HG02763 (cell line): ENCODE measurements at regions not wholly inside any gene's neighbourhood (a gene's known extent, or its start where the extent isn't known, plus 50 kb on each side); places are given as distances from the start of the nearest gene placed in this dataset.
A peak's percentile ranks its signal among the peaks of the same experiment; 100 is the strongest.
"Not testable (repeated sequence)": the region's sequence is repeated elsewhere in the genome, so short reads cannot be mapped to it uniquely, and the experiment has no call there.

Experiments
- ATAC-seq: cut with Tn5 transposase; IDR thresholded peaks from one replicate; pipeline ENCODE4 v1.9.1; 2021; ENCODE audit warnings: mild to moderate bottlenecking, moderate library complexity; ENCODE audit not compliant: unreplicated experiment

DNA sequence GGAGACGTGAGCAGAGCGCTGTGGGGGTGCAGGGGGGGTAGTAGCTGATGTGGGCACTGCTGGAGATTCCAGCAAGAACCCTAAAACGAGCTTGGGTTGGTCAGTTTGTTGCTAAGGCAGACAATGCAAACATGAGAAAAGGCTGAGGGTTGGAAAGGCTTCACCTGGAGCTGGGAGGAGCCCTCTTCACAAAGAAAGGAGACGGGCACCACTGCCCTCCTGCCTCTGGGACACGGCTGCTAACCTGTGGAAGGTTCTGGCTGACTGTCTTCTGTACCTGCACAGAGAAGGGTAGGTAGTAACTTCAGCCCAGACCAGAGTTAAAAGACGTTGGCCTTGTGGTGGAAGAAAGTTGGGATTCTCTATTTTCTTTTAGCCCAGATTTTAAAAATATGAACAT, 108.7 kb downstream of the SUCLA2 start:
- no peak for ATAC-seq

DNA sequence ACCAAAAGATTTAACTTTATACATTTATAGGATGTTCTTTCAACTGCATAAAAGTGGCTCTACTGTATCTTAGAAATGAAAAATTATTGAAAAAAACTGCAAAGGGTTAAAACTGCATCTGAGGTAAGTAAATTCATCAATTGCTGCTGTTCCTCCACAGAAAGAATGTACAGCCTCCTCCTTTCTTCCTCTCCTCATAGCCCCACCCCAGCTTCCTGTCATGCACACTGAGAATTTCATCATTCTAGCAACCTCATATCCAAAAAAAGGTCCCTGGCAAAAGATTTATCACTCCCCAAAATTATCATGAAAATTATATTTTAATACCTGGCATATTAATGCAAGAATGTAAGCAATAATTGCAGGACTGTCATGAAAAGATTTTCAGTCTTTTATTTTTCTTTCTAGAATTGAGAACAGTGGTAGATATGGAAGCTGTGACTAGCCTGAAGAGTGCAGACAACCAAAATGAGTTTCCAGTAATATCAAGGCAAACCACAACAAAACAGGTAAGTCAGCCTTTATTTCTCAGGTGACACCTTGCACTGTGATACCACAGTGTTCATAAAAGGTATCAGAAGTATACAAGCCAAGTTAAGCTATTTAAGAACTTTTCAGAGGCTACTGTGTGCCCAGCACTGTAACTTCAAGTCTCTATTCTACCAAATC, 110.8 kb downstream of the SUCLA2 start:
- no peak for ATAC-seq

DNA sequence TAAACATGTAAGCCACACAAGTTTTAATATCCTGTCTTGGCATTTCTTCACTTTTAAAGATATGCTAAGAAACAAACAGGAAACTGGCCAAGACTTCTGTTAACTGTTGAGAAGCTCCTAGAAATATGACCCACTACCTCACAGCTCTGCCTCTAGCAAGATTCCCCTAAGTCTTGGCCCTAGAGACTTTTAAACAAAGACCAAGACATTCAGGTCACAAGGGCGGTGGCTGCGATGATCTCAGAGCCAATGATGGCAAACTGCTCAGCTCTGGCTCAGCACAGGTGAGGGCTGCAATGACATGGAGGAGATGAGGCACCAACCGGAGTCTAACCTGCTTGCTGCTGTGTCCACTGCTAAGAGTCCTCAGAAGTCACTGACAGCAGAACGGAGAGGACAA, 114.8 kb downstream of the SUCLA2 start:
- ATAC-seq, result no peak

DNA sequence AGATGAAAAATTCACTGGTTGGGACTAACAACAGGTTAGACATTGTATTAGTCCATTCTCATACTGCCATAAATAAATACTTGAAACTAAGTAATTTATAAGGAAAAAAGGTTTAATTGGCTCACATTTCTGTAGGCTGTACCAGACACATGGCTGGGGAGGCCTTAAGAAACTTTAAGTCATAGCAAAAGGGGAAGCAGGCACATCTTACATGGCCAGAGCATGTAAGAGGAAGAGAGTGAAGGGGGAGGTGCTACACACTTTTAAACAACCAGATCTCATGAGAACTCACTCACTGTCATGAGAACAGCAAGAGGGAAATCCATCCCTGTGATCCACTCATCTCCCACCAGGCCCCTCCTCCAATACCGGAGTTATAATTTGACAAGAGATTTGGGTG, 125.9 kb downstream of the SUCLA2 start:
- no peak for ATAC-seq

DNA sequence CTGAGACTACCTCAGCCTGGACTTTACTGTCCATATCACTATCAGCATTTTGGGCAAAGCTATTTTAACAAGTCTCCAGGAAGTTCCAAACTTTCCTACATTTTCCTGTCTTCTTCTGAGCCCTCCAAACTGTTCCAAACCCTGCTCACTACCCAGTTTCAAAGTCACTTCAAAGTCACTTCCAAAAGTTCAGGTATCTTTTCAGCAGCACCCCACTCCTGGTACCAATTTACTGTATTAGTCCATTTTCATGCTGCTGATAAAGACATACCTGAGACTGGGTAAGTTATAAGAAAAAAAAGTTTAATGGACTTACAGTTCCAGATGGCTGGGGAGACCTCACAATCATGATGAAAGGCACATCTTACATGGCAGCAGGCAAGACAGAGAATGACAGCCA, 127.1 kb downstream of the SUCLA2 start:
- not testable (repeated sequence) for ATAC-seq

DNA sequence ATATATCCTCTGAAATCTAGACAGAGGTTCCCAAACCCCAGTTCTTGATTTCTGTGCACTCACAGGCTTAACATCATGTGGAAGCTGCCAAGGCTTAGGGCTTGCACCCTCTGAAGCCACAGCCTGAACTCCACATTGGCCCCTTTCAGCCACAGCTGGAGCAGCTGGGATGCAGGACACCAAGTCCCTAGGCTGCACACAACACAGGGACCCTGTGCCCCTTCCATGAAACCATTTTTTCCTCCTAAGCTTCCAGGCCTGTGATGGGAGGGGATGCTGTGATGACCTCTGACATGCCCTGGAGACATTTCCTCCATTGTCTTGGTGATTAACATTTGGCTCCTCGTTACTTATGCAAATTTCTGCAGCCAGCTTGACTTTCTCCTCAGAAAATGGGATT, 127.8 kb downstream of the SUCLA2 start:
- ATAC-seq, result not testable (repeated sequence)

DNA sequence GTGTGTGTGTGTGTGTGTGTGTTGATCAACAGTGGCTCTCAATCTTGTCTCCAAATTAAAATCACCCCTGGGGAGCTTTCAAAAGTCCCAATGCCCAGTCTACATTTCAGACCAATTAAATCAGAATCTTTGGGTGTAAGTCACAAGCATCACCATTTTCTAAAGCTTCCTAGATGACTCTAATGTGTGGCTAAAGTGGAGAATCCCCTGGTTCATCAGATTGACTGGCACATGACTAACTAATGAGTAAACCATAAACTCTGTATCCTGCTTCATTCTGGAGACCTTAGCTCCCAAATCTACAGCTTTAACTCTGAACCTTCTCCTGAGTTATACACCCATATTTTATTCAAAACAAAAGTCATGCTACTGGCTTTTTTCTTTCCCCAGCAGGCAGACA, 131.3 kb downstream of the SUCLA2 start:
- ATAC-seq, result no peak

DNA sequence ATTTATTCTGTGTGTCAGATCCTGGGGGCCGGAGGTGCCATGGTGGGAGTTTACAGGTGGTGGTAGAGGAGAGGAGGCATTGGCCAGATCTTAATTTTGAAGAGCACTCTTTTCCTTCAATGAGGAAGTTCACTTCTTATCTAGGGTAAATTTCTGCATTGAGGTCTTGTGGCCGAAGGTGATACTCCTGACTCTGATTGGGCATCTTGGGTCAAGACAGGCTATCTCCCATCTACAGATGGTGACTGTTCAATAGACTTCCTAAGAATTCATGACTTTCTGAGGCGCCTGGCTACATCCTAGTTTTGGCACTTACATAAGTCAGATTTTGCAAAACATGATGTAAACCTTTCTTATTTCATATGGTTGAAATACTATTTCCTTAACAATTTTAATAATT, 135.2 kb downstream of the SUCLA2 start:
- ATAC-seq, result no peak

DNA sequence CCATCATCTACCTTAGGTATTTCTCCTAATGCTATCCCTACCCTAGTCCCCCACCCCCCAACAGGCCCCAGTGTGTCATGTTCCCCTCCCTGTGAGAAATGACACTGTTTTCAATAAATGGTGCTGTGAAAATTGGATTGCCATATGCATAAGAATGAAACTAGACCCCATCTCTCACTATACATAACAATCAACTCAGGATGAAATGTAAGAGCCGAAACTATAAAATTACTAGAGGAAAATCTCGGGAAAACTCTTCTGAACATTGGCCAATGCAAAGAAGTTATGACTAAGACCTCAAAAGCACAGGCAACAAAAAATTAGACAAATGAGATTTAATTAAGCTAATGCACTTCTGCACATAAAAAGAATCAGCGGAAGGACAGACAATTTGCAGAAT, 138.2 kb downstream of the SUCLA2 start:
- ATAC-seq, result no peak

DNA sequence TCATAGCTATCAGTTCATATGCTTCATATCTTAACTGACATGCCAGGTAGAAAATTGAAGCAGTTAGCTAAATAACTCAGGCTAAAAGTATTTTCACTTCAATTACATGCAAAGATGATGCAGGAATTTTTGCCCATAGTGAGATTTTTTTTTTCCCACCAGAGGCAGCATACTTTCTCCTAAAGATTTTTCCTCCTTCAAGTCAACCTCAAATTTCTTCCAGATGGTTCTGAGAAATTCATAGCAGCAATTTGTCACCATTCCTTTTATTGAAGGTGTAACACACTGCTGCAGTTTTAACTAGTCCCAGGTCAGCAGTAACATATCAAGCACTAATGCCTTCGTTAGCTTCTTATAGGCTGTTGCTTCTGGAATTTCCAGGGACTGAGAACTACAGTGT, 141.9 kb downstream of the SUCLA2 start:
- no peak for ATAC-seq

DNA sequence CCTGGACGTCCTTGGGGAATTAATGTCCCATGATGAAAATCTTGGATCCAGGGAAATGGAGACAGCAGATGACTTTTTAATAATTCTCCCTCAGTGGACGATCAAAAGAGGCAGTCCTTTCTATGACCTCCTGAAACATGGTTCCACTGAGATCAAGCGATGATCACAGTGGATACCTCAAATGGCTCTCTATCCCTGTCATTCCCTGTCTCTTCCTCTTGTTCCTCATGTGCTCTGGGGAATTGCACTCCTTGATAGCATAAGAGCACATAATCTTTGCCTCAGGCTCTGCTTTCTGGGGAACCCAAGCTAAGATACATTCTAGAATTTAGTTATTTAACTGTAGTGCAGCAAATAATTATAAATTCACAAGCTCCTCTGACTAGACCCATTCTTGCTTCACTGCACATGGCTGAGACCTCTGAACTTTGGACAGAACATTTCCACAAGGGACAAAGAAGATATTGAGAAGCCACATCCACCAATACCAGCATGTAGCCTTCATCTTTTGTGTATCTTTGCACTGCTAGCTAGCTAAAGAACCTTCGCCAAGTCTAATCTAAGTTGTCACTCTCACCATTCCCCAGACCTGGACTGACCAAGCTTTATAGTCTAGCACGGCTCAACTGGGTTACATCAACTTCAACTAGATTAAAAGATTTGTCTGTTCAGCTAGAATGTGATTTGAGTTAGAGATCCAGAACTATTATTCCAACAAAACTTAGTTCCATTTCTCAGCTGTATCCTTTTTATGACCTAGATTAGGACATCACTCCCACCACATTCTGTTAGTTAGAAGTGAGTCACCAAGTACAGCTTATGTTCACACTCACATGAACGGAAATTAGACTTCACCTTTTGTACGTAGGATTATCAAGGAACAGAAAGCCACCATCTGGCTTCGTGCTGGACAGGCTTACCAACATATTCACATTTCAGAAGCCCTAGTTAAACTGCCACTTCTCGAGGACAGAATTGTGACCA, 142.7 kb downstream of the SUCLA2 start:
- no peak for ATAC-seq

DNA sequence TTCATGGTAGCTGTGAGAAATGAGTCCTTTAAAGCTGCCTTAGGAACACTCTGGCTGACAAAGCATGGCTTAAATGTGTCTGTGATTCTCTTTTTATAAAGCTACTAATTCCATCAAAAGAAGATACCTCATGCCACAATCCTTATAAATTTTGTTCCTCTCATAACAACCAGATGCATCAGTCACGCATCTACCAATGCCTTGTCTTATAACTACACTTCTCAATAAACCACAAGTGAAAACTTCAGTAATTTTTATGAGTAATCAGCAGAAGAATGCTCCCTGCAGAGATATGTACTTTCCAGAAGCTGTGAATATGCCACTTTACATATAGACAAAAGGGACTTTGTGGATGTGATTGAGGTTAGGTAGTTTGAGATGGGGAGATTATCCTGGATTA, 147.8 kb downstream of the SUCLA2 start:
- no peak for ATAC-seq

DNA sequence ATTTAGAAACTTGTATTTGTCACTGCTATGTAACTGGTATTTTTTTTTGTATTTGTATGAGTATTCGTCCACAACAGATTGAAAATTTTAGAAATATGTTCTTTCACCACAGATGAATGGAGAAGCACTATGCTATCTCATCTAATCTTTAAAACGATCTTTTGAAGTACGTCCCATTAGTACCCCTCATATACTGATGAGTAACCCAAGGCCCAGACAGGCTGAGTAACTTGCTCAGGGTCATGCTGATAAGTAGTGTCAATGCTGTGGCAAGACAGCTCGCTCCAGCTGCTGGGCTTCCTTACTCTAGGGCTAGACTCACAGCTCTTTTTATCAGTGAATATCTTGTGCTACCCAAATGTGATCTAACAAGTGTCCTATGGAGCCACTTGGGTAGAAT, 154.2 kb downstream of the SUCLA2 start:
- ATAC-seq, result no peak

DNA sequence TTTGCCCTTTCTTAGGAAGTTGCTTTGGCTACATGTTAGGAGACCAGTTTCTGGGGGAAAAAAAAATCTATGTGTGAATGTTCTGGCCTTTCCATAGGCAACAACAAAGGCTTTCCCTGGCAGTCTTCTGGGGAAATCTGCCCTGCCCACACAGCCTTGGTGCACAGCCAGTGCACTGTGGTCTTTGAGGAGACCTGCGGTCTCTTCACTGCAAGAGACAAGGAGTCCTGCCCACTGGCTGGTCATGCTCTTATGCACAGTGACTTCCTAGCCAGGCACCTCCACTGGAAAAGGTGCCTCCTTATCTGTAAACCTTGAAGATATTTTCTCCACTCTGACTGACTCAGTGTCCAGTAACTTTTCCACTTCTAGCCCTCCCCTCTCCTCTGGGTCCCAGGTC, 155.1 kb downstream of the SUCLA2 start:
- no peak for ATAC-seq

DNA sequence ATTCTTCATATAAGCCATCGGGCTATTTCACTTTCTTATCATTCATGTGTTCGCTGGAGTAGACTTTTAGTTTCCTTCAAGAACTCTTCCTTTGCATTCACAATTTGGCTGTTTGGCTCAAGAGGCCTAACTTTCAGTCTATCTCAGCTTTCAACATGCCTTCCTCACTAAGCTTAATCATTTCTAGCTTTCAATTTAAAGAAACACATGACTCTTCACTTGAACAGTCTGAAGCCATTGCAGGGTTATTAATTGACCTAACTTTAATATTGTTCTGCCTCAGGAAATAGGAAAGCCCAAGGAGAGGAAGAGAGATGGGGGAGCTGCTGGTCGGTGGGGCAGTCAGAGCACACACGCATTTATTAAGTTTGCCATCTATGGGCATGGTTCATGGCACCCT, 158.1 kb downstream of the SUCLA2 start:
- peak; percentile 48 for ATAC-seq

DNA sequence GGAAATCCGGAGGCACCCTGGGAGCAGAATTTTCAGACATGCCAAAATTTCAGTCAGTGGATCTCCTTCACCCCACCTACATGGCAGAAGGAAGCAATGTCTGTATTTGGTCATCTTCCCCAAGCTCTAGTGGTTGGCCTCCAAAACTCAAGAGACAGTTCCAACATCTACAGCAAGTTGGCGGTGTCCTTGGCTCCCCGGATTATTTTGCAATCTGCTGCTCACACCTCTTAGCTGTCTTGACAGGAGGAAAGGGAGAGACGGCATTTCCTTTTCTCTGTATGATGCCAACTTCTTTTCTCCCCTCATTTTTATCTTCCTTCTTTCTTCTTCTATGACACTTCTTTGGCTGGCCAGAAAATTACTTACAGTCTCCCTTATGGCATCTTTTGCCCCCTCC, 159.9 kb downstream of the SUCLA2 start:
- no peak for ATAC-seq

DNA sequence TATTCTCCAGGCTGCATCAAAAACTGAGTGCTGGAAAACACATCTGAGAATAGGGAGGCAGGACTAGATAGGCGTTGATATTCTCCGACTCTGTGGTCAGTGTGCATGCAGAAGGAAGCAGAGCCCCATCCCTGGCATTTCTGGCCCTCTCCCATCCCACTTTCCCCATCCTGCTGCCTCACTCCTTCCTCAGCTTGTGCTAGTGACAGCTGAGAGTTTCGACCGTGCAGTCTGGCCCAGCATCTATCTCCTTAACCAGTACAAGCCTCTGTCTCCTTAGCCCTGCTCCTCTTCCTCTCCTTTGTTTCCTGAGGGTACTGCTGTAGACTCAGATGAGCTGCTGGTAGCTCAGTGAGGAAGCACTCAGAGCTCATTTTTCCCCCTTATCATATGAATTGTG, 163.2 kb downstream of the SUCLA2 start:
- ATAC-seq, result no peak

DNA sequence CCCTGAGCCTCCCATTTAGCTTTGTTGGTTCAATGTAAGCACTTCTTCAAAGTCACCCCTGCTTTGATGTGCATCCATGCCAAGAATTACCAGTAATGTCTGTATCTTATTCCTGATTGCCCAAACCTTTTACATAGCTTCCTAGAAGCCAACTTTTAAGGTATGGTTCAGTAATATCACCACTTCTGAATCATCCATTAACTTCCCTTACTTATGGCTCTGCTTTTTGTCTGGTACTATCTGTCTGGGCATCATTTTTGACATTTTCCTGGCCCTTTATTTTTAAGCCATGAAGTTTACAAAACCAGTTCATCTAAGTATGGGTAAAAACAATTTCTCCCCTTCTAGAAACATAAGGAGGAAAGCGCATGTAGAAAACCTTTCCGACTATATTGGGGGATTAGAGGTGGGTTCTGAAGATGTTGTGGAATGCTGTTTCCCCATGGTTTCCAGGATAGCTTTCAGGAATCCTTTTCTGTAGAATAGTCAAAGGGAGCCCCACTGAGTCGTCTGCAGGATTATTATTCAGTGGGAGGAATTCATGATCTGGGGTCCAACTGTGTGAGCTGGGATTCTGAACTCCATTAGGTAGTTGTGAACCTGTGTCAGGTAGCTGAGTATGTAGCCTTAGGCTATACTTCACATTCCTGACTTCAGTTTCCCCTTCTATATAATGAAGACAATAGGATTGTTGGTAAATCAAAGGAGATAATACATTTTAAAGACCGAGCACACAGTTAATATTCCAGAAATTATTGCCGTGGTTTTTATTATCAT, 163.8 kb downstream of the SUCLA2 start:
- no peak for ATAC-seq

DNA sequence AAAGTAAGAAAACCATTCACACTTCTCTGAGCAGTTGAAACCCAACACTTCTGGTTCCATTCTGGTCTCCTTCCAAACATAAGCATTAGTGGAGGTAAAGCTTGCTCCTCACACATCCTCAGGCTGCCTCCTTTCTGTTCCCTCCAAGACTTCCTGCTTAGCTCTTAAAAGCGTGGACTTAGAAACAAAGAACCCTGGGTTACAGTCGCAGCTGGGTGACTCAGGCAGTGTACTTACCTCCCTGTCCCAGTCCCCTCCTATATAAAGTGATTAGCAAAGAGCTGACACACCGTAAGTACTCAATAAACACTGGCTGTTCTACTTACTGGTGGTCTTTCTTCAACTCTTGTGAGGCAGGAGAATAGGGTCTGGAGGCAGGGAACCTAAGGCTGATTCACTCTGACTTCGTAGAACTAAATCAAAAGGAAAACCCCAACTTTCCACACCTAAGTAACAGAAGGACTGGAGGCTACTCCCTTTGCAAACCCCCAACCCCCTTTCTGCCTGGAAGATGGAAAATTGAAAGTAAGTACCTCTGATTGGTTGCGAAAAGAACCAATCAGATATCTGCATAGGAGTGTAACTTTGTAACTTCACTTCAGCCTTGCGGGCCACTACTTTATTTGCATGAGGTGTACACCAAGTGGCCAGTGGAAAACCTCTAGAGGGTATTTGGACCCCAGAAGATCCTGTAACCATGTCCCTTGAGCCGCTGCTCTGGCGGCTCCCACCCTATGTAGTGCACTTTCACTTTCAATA, 165.4 kb downstream of the SUCLA2 start:
- ATAC-seq, result no peak

DNA sequence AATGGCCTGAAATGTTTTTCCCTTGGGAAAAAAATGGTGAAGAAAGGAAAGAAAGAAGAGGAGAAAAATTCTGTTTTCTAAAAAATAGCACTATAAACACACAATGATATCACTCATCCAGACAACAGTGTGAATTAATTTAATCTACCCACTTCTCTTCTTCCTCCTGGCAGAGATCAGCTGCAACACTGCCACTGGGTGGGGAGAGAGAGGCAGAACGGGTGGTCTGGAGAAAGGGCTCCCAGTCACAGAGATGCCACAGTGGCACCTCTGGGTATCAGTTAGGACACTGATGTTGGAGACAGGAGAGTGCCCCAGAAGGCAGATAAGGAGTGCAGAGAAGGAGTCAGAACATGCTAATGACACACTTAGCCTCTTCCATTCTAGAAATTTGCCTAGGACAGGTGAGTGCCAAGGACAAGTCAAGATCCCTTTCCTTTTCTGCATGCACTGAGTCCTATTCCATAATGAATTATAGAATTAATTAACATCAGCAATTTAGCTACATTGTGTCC, 168.6 kb downstream of the SUCLA2 start:
- no peak for ATAC-seq

DNA sequence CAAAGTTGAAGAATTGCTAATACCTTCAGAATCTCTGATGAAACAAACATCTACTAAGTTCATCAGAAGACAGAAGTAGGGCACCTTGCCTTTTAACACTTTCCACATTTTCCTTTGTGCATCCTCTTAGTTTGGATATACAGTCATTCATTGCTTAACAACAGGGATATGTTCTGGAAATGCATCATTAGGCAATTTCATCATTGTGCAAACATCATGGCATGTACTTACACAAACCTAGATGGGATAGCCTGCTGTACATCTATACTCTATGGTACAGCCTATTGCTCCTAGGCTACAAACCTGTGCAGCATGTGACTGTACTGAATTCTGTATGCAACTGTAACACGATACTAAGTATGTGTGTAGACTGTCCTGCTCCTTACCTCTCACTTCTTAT, 169.8 kb downstream of the SUCLA2 start:
- ATAC-seq, result no peak
